Small intestine (tissue), 7 donors: ENCODE measurements at regions not wholly inside any gene's neighbourhood (a gene's known extent, or its start where the extent isn't known, plus 50 kb on each side); places are given as distances from the start of the nearest gene placed in this dataset.

Source experiments
- DNase-seq, 2 donors: peaks; one replicate each; pipeline versions ENCODE4 v3.0.0 to v3.0.0-alpha.2; 2013
- FAIRE-seq: peaks from 2 replicates; lab custom pipeline; 2012; peaks lifted over from hg19 to GRCh38; lab: Jason Lieb, UNC
- H3K27ac ChIP-seq, 3 donors: one replicate each; pipeline ENCODE4 v1.5.1; 2013; ENCODE audit warnings: low read length in 2 of 3, mild to moderate bottlenecking in 2 of 3, control low read depth in 1 of 3, inconsistent platforms in 1 of 3, low read depth in 1 of 3, moderate library complexity in 1 of 3
- H3K27me3 ChIP-seq, 3 donors: one replicate each; pipeline ENCODE4 v1.6.1; 2013; ENCODE audit warnings: low read length in 3 of 3, inconsistent platforms in 1 of 3; ENCODE audit not compliant: control insufficient read depth in 3 of 3, insufficient read depth in 3 of 3
- H3K36me3 ChIP-seq, 3 donors: one replicate each; pipeline ENCODE4 v1.6.1; 2013; ENCODE audit warnings: low read length in 3 of 3, inconsistent platforms in 1 of 3, low read depth in 1 of 3, mild to moderate bottlenecking in 1 of 3, moderate library complexity in 1 of 3; ENCODE audit not compliant: control insufficient read depth in 3 of 3, insufficient read depth in 2 of 3
- H3K4me1 ChIP-seq, 3 donors: one replicate each; pipeline ENCODE4 v1.6.1; 2013; ENCODE audit warnings: low read length in 2 of 3, inconsistent platforms in 1 of 3, low read depth in 1 of 3, mild to moderate bottlenecking in 1 of 3, moderate library complexity in 1 of 3; ENCODE audit not compliant: control insufficient read depth in 3 of 3, insufficient read depth in 2 of 3
- H3K4me3 ChIP-seq, 3 donors: one replicate each; pipeline ENCODE4 v1.5.1; 2013; ENCODE audit warnings: low read length in 3 of 3, control low read depth in 1 of 3, inconsistent platforms in 1 of 3, low read depth in 1 of 3, mild to moderate bottlenecking in 1 of 3, moderate library complexity in 1 of 3
- H3K9me3 ChIP-seq, 2 donors: one replicate each; pipeline ENCODE4 v1.6.1; 2013; ENCODE audit warnings: low read depth in 1 of 2, low read length in 1 of 2; ENCODE audit not compliant: control insufficient read depth in 2 of 2, insufficient read depth in 1 of 2
- WGBS, 3 donors: extraction: QIAGEN DNeasy Blood & Tissue Kit; methylation state at CpG; one replicate each; pipeline ENCODE4 v1.1.7; 2013; 5-methylcytosine and 5-hydroxymethylcytosine counted together
- donor health status: healthy with polysubstance abuse.
- donor health status: control.
- donor health status: control.
- donor health status: Bipolar disorder and iron deficiency.
- donor health status: healthy.

- no peak overlapping the region for H3K27ac ChIP-seq
- no peak overlapping the region for H3K4me3 ChIP-seq
- FAIRE-seq (no peak), DNase-seq (no peak)
- no peaks in the 10 kb centered on the region for H3K4me1 ChIP-seq
- H3K9me3 ChIP-seq = no peaks in the 10 kb centered on the region
- 34 to 46% (median 38%) methylated on average over 3 of the region's 3 CpGs for WGBS, 3 donors
- H3K36me3 ChIP-seq = no peaks in the 10 kb centered on the region
- H3K27me3 ChIP-seq = no peaks in the 10 kb centered on the region
Measured at GRCh38 chr4:189278597-189279165, 662.0 kb upstream of the FRG1 start.

- no peak for FAIRE-seq
- H3K27me3 ChIP-seq = no peaks in the 10 kb centered on the region
- no peaks in the 10 kb centered on the region for H3K4me1 ChIP-seq
- H3K36me3 ChIP-seq = no peaks in the 10 kb centered on the region
- H3K4me3 ChIP-seq = no peak overlapping the region
- DNase-seq = peak in 1 of 2 donors; percentile 5
- H3K9me3 ChIP-seq = no peaks in the 10 kb centered on the region
- H3K27ac ChIP-seq = no peak overlapping the region
- WGBS, 3 donors = 71 to 87% (median 82%) methylated on average over 11 of the region's 11 CpGs
Measured at GRCh38 chr4:189279188-189279587, 661.5 kb upstream of the FRG1 start.

DNA sequence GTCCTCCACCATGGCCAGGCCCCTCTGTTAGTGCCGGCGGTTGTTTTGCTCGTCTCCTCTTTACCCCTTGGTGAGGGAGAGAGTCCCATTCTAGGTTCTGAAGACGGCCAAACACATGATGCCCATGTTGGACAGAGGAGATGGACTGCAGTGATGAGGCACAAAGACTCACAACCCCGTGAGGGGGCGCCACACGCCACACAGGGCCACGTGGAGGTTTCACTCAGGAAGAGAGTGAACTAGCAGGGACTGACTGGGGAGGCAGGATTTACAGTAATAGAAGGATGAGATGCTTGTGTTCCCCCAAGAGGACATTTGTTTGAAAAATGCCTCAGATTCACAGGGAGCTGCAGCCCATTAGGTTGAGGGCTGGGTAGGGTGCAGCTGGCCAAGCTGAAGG is 655.3 kb upstream of the FRG1 start:
- H3K4me3 ChIP-seq = no peak overlapping the region
- 55 to 69% (median 66%) methylated on average over 8 of the region's 8 CpGs for WGBS, 3 donors
- no peak for FAIRE-seq
- no peaks in the 10 kb centered on the region for H3K36me3 ChIP-seq
- H3K9me3 ChIP-seq = no peaks in the 10 kb centered on the region
- no peaks in the 10 kb centered on the region for H3K27me3 ChIP-seq
- DNase-seq = no peak
- no peaks in the 10 kb centered on the region for H3K4me1 ChIP-seq
- no peak overlapping the region for H3K27ac ChIP-seq

- FAIRE-seq (no peak), DNase-seq (no peak)
- peaks cover 0 to 2% of the 10 kb centered on the region in 2 donors for H3K9me3 ChIP-seq
- H3K36me3 ChIP-seq = no peaks in the 10 kb centered on the region
- no peak overlapping the region for H3K4me3 ChIP-seq
- H3K27ac ChIP-seq = no peak overlapping the region
- H3K27me3 ChIP-seq = no peaks in the 10 kb centered on the region
- H3K4me1 ChIP-seq = no peaks in the 10 kb centered on the region
Measured at GRCh38 chr4:189291939-189292338, 648.7 kb upstream of the FRG1 start.

- 20 to 37% (median 26%) methylated on average over 3 of the region's 3 CpGs for WGBS, 3 donors
- DNase-seq = no peak
- FAIRE-seq = no peak
- H3K27me3 ChIP-seq = no peaks in the 10 kb centered on the region
- no peaks in the 10 kb centered on the region for H3K4me1 ChIP-seq
- H3K9me3 ChIP-seq = peaks cover 0 to 2% of the 10 kb centered on the region in 2 donors
- no peaks in the 10 kb centered on the region for H3K36me3 ChIP-seq
- H3K4me3 ChIP-seq = no peak overlapping the region
- no peak overlapping the region for H3K27ac ChIP-seq
Measured at GRCh38 chr4:189293459-189293858, 647.2 kb upstream of the FRG1 start.

GRCh38 chr4:189294574-189294973 is 646.1 kb upstream of the FRG1 start:
- H3K36me3 ChIP-seq = no peaks in the 10 kb centered on the region
- no peaks in the 10 kb centered on the region for H3K4me1 ChIP-seq
- no peaks in the 10 kb centered on the region for H3K27me3 ChIP-seq
- DNase-seq = no peak
- FAIRE-seq = no peak
- H3K9me3 ChIP-seq = peaks cover 0 to 2% of the 10 kb centered on the region in 2 donors
- 68 to 84% (median 79%) methylated on average over 3 of the region's 3 CpGs for WGBS, 3 donors
- H3K4me3 ChIP-seq = no peak overlapping the region
- H3K27ac ChIP-seq = no peak overlapping the region

DNA sequence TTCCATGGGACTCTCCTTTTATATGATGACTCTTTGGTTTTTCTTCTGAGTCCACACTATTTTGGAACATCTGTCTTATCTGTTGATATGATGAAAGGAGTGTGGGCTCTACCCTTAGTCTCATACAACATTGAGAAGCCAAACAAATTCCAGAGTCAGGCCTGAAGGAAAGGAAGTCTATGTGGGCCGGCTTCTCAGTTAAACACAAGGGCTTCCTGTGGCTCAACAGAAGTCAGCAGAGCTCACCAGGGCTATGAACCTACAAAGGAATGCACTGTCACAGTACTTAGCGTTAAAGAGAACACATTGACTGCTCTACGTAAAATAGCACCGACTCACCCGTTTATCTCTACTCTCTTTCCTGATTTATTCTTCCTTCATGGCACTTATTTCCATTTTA is 641.0 kb upstream of the FRG1 start:
- H3K36me3 ChIP-seq = no peaks in the 10 kb centered on the region
- DNase-seq (no peak), FAIRE-seq (no peak)
- H3K4me1 ChIP-seq = no peaks in the 10 kb centered on the region
- 67 to 73% (median 71%) methylated on average over 5 of the region's 5 CpGs for WGBS, 3 donors
- H3K9me3 ChIP-seq = peaks cover 0 to 2% of the 10 kb centered on the region in 2 donors
- no peaks in the 10 kb centered on the region for H3K27me3 ChIP-seq
- no peak overlapping the region for H3K27ac ChIP-seq
- no peak overlapping the region for H3K4me3 ChIP-seq

GRCh38 chr4:189301692-189302091 is 639.0 kb upstream of the FRG1 start:
- Histone ChIP-seq H3K9me3 (no peaks in the 10 kb centered on the region), H3K27me3 (no peaks in the 10 kb centered on the region), H3K4me1 (no peaks in the 10 kb centered on the region), H3K36me3 (no peaks in the 10 kb centered on the region), H3K4me3 (no peak overlapping the region), H3K27ac (no peak overlapping the region)
- DNase-seq = no peak
- WGBS, 3 donors = 83 to 89% (median 86%) methylated on average over 9 of the region's 9 CpGs
- no peak for FAIRE-seq

GRCh38 chr4:189302719-189303118 is 638.0 kb upstream of the FRG1 start:
- DNase-seq (no peak), FAIRE-seq (no peak)
- WGBS, 3 donors = 71 to 84% (median 82%) methylated on average over 8 of the region's 8 CpGs
- no peak overlapping the region for H3K27ac ChIP-seq
- no peaks in the 10 kb centered on the region for H3K36me3 ChIP-seq
- H3K27me3 ChIP-seq = no peaks in the 10 kb centered on the region
- H3K9me3 ChIP-seq = no peaks in the 10 kb centered on the region
- no peak overlapping the region for H3K4me3 ChIP-seq
- H3K4me1 ChIP-seq = no peaks in the 10 kb centered on the region
